Amniotic epithelial cell (primary cell): ENCODE measurements at regions not wholly inside any gene's neighbourhood (a gene's known extent, or its start where the extent isn't known, plus 50 kb on each side); places are given as distances from the start of the nearest gene placed in this dataset.
"Not testable (repeated sequence)": the region's sequence is repeated elsewhere in the genome, so short reads cannot be mapped to it uniquely, and the experiment has no call there.

Experiments used
- DNase-seq: peaks from one replicate; pipeline ENCODE4 v3.0.0-alpha.2; 2010; ENCODE audit warnings: low read depth

- DNase-seq = no peak
Measured at GRCh38 chr10:2543142-2543886, 524.0 kb upstream of the PFKP start.

- DNase-seq = no peak
Measured at GRCh38 chr10:2541176-2541575, 526.2 kb upstream of the PFKP start.

DNA sequence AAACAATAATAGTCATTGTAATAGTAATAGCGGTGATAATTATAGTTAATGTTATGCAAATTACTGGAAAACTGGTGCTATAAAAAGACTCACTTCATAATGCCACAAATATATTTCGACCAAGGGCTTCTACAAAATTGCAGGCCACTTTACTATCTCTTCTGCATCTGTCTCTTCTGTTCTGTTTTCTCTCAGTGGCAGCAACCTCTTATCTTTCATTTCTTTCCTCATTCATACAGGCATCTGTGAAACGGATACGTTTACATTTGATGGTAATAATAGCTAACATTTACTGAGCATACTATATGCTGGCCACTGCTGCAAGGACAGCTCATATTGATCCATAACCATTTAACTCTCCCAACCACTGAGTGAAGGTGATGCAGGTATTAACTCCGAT lies 537.4 kb upstream of the PFKP start:
- DNase-seq = no peak

- no peak for DNase-seq
Measured at GRCh38 chr10:2525781-2526180, 541.6 kb upstream of the PFKP start.

GRCh38 chr10:2519139-2519538 lies 548.2 kb upstream of the PFKP start:
- DNase-seq = no peak

DNA sequence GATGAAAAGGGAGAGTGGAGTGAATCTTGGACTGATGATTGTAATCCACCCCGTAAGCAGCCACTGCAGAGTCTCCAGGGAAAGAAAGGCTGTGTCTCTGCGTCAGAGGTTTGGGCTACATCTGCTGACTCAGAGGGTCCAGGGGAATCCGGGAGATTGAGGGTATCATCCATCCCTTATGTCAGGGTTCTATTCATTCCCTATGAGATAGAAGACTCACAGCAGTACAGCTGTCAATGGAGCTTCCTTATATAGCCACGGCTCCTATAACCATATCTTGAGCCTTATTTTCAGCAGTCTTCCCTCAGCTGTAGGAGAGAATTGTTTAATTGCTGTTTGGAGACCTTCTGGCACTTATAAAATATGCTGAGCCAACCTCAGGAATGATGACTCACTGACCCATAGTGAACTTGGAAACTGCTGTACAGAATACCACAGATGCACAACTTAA lies 558.2 kb upstream of the PFKP start:
- peak; percentile 80 for DNase-seq

GRCh38 chr10:2501366-2501940 lies 565.9 kb upstream of the PFKP start:
- DNase-seq = not testable (repeated sequence)

DNA sequence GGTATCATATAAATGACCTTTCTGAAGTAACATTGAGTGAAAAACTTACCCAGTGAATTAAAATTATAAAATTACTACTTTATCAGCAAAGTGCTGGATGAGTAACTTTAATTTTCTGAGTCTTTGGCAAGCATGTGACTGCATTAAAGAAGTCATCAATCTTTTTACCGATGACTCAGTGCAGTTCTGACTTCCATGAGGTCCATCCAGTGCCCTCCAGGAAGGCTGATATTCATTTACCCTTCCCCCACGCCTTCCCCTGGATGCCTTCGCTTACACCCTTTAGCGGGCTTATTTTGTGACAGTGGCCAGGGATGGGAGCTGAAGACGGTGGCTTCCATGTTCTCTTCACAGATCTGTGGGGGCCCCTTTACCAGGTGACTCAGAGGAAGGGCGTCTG lies 572.9 kb upstream of the PFKP start:
- DNase-seq = peak; percentile 41

- DNase-seq = no peak
Measured at GRCh38 chr10:2488446-2489005, 578.8 kb upstream of the PFKP start.

- no peak for DNase-seq
Measured at GRCh38 chr10:2487921-2488320, 579.4 kb upstream of the PFKP start.

GRCh38 chr10:2478656-2479055 lies 588.7 kb upstream of the PFKP start:
- no peak for DNase-seq

DNA sequence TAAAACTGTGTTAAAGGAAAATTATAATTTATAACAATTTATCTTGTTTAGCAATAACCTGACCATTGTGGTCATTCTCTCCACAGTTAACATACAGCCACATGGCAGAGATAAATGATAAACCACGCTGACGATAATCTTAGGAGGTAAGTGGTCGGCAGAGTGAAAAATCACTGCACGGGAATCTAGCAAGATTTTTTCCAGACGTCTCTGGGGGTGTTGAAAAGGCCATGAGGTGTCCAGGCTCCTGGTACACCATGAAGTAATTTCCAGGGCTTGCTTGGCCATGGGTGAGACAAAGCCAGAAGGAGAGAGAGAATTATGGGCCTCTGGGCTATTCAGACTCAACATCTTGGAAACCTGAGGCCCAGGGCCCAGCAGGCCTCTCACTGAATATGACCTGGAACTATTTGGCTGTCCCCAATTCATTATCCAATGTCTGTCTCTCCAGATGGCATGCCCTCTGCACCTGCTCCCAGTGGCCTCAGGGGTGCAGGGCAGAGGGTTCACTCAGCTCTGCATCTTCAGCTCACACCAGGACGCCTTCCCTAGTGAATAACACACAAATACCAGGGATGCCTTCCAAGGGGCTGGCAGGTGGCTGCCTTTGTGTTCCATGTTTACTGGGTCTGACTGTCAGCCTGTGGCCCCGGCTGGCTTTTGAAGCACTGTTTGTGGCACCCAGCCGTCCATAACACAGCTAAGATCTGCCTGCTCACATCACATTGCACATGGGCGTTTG lies 590.4 kb upstream of the PFKP start:
- peak; percentile 88 for DNase-seq

GRCh38 chr10:2476218-2476811 lies 591.0 kb upstream of the PFKP start:
- peak; percentile 86 for DNase-seq

DNA sequence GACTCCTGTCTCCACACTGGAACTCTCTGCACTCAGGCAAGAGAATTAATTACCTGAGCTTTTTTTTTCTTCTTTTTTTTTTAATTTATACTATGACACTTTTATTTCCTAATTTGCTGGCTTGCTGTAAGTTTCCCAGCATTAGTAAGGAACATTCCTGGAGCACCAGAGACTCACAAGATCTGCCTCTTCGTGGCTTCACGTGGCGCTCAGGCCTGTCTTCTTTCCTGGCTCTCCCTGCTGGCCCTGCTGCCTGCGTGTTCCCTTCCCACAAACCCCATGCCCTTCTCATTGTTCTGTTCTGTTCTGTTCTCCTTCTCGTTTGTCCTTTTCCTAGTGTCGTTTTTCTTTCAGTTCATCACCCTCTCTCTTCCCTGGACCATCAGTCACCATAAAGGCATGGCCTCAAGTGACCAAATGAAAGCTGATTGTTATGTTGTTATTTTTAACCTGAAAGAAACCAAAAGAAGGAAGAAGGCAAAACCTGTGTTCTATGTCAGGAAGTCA lies 591.6 kb upstream of the PFKP start:
- peak; percentile 58 for DNase-seq

- no peak for DNase-seq
Measured at GRCh38 chr10:2471811-2472210, 595.5 kb upstream of the PFKP start.

GRCh38 chr10:2469802-2470201 lies 597.5 kb upstream of the PFKP start:
- peak; percentile 65 for DNase-seq

- DNase-seq = no peak
Measured at GRCh38 chr10:2464483-2464882, 602.9 kb upstream of the PFKP start.

DNA sequence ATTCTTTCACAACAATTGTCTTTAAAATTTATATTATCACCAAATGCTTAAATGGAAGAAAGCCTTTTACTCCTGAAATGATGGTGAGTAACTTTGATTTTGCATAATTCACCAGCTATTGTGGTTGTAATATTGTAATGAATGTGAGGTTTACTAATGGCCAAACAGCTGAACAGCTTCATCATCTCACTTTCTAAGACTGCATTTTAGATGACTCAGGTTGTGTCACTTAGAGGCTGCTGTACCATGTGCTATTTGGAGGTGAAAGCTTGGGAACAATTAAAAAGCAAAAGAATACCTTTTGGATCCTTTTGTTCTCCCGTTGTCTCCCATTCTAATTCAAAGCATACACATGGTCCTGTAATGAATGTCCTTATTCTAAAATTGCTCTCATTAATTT lies 604.0 kb upstream of the PFKP start:
- peak; percentile 55 for DNase-seq

DNA sequence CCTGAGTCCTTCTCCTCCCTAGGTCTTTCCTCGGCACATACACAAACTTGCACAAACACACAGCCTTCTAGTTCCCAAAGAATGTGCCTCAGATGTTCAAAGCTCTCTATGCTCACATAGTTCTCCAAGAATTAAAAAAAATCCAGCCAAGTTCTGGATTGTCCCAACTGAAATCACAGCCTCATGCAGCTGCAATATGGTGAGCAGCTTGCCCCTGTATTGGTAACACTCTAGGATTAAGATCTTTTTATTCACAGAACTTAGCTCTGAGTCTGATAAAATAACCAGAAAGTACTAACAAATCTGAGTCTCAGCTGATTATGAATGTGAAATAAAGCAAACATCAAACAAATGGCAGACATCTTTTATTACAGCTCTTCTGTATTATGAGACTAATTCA lies 604.8 kb upstream of the PFKP start:
- no peak for DNase-seq

GRCh38 chr10:2460812-2461211 lies 606.5 kb upstream of the PFKP start:
- DNase-seq = peak; percentile 77

DNA sequence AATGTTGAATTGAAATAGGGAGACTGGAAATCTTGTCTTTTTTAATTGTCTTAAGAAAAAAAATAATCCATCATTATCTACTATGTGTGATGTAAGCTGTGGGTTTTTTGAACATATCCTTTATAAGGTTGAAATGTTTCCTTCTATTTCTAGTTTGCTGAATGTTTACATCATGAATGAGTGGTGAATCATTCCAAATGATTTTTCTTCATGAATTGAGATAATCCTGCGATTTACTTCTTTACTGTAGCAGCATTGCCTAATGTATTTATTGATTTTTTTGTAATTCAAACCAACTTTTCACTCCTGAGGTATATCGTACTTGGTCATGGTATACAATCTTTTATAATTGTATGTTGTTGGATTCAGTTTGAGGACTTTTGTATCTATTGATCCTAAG lies 607.6 kb upstream of the PFKP start:
- peak; percentile 24 for DNase-seq

GRCh38 chr10:2456834-2457233 lies 610.5 kb upstream of the PFKP start:
- no peak for DNase-seq
